DMS 273 (cell line): ENCODE measurements at regions not wholly inside any gene's neighbourhood (a gene's known extent, or its start where the extent isn't known, plus 50 kb on each side); places are given as distances from the start of the nearest gene placed in this dataset.
A peak's percentile ranks its signal among the peaks of the same experiment; 100 is the strongest.
"Not testable (repeated sequence)": the region's sequence is repeated elsewhere in the genome, so short reads cannot be mapped to it uniquely, and the experiment has no call there.

Experiments used
- DNase-seq: peaks from one replicate; lab custom pipeline; 2025; ENCODE audit not compliant: unreplicated experiment; lab: John Stamatoyannopoulos, UW

DNA sequence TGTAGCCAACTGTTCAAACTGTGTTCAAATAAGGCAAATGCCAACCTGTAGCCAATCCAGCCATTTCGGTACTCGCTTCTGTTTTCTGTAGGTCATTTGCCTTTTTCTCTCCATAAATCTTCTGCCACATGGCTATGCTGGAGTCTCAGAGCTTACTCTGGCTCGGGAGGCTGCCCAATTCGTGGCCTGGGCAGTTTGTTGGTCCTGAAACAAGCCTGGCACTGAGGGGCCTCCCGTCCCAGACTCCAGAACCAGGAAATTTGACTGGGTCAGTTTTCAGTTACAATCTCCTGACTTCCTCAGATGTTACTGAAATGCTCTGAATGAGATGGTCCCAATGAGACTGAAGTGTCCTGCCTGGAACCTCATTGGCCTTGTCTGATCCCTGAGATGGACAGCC is 120.8 kb upstream of the NPAS2 start:
- DNase-seq: no peak

DNA sequence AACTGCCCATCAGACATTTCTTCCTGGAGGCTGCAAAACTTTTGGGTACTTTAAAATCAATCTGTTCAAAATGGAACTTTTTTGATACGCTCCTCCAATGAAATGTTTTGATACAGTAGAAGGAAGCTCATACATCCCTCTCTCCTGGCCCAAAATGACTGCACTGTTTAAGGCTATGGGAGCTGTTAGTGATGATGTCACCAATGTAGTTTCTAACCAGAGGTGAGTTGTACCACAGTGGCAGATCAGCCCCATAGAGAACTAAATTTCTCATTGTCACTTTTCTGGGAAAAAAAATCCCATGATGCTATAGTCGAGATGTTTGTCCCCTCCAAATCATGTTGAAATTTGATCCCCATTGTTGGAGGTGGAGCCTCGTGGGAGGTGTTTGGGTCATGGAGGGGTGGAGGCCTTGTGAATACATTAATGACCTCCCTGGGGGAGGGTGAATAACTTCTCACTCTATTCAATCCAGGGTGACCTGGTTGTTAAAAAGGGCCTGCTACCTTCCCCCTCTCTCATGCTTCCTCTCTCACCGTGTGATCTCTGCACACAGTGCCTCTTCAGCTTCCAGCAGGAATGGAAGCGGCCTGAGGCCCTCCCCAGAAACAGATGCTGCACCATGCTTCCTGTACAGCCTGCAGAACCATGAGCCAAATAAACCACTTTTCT is 117.4 kb upstream of the NPAS2 start:
- no peak for DNase-seq

DNA sequence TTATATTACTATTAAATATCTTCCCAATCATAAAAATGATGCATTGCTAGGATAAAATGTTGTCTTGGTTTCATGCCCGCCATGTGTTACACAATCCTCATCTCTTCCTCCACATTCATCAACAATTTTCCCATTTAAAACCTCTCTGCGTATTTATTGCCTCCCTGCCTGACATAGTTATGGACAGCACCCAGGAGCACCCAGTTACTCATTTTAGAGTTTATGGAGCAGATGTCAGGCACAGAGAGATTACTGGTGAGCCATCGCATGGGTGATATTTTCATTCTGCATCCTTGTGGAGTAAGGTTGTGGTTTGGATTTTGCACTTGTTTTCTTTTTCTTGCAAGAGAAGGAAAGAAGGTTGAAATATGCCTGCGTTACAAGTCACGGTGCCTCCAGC is 116.7 kb upstream of the NPAS2 start:
- DNase-seq: no peak

GRCh38 chr2:100703739-100704138 is 116.2 kb upstream of the NPAS2 start:
- no peak for DNase-seq

GRCh38 chr2:100704156-100704555 is 115.8 kb upstream of the NPAS2 start:
- DNase-seq: no peak

- no peak for DNase-seq
Observed at GRCh38 chr2:100704711-100705110, 115.2 kb upstream of the NPAS2 start.

- DNase-seq: no peak
Observed at GRCh38 chr2:100707016-100707947, 112.7 kb upstream of the NPAS2 start.

DNA sequence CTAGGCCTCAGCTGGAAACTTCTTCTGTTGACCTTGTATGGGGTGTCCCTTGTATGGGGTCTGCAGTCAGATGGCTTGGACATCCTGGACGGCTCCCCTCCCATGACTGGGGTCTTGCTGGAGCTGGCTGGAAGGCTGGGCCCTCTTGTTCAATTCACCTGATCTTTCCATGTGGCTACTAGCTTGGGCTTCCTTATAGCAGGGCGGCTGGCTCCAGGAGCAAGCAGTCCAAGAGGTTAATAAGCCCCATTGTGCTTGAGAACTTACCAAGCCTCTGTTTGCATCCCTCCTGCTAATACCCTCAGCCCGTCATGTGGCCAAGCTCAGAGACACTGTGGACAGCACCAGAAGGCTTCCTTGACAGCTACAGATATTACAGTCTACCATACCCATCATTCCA is 111.6 kb upstream of the NPAS2 start:
- DNase-seq: no peak

DNA sequence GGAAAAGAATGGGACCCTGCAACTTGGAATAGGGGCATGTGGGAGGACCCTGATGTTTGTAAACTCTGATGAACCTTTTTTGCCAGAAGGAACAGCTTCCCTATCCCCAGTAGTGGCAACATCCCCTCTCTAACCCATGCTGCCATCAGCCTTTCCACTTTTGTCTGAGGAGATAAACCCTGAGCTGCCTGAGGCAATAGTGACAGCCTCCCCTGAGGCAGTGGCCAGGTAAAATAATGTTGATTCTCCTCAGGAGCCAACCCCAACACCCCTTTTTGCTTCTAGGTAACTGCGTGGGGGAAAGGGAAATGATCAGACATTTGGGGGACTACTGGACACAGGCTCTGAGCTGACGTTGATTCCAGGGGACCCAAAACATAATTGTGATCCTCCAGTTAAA is 106.8 kb upstream of the NPAS2 start:
- no peak for DNase-seq

- DNase-seq: not testable (repeated sequence)
Observed at GRCh38 chr2:100714396-100715010, 105.4 kb upstream of the NPAS2 start.

DNA sequence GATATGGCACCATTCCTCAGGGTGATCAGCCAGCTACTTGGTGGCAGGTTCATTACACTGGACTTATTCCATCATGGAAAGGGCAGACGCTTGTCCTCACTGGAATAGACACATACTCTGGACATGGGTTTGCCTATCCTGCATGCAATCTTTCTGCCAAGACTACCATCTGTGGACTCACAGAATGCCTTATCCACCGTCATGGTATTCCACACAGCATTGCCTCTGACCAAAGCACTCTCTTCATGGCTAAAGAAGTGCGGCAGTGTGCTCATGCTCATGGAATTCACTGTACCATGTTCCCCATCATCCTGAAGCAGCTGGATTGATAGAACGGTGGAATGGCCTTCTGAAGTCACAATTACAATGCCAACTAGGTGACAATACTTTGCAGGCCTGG is 104.1 kb upstream of the NPAS2 start:
- not testable (repeated sequence) for DNase-seq

GRCh38 chr2:100716581-100716980 is 103.4 kb upstream of the NPAS2 start:
- no peak for DNase-seq

DNA sequence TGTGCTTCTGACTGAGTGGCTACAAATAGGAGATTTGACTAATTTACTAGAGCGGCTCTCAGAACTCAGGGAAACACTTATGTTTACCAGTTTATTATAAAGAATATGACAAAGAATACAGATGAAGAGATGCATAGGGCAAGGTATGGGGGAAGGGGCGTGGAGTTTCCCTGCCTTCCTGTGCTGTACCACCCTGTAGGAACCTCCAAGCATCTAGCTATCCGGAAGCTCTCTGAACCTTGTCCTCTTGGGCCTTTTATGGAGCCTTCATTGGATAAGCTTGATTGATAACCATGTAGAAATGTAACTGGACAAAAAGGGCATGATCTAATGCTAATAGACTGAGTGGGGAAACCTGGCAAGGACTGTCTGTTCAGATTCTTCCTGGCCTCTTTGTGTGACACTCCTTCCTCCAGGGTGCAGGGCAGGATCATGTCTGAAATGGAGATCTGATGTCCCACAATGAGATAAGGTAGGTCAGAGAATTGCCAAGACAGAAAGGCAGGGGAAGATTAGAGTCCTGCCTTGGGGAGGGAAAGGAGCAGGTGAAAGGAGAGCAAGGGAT is 101.8 kb upstream of the NPAS2 start:
- DNase-seq: no peak

DNA sequence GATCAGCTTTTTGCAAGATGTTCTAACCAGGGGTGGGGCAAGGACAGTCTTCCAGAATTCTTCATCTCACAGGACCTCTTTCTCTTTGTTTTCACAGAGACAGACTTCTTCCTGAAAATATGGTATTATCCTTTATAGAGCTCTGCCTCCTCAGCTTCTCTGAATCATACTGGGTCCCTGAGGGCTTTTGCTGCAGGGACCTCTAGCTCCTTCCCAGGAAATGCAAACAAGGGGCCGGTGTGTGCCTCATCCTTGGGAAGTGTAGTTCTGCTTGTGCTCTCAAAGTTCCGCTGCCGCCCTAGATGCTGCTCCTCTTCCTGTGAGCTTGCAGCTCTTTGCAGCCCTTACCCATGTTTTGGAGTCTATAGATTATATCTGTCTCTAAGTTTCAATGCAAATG is 99.5 kb upstream of the NPAS2 start:
- DNase-seq: no peak

DNA sequence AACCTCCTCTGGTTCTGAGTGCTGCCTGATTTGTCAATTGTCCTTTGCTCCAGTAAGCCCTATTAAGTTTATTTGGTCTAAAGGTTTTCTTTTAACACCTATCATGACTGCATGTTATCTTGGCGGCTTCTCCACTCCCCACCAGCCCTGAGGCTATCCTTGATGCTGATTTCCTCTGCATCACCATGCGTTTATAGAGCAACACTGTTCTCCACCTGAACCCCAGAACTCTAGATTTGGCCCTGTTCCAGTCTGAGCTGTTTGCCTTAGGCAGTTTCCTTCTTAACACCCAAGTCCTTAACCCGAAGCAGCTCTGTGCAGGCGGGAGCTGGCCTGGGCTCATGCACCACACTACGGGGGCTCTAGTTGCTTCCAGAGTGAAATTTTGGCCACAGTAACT is 98.2 kb upstream of the NPAS2 start:
- no peak for DNase-seq

DNA sequence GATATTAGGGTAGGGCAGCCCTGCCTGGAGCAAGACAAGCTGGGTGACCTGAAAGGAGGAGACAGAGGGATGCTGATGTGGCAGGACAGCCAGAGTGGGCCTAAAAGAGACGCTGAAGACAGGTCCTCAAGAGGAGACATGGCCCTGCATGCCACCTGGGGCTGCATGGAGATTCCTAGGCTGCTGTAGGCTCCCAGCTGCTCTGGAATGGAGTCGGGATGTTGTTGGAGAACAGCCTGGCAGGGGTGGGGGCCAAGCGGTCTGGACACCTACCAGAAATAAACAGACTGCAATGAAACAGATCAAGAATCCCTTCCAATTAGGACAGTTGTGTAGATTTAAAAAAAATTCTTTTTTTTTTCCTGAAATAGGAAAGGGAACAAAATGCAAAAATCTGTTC is 97.8 kb upstream of the NPAS2 start:
- DNase-seq: no peak

- DNase-seq: no peak
Observed at GRCh38 chr2:100726866-100727265, 93.1 kb upstream of the NPAS2 start.

DNA sequence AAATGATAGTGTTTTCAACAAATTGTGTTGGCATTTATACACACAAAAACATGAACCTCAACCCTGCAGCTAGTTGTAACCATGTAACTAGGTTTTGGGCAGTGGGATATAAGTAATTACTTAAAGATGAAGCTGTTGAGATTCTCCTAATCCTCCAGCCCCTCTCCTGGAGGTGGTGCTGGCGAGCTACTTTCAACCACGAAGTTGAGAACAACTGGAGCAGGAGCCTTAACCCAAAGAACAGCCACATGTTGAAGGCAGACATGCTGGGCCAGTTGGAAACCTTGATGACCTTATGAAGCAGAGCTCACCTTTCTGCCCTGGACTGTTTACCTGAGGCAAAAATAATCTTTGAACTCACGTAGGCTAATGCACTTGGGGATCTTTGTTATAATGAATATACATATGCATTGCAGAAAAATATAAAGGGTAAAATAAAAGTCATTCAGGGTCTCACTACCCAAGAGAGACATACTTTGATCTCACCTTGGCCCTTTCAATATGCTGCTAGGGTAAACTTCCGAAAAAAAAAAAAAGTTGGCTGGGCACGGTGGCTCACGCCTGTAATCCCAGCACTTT is 89.6 kb upstream of the NPAS2 start:
- DNase-seq: peak; percentile 67

GRCh38 chr2:100731535-100731981 is 88.4 kb upstream of the NPAS2 start:
- DNase-seq: no peak

DNA sequence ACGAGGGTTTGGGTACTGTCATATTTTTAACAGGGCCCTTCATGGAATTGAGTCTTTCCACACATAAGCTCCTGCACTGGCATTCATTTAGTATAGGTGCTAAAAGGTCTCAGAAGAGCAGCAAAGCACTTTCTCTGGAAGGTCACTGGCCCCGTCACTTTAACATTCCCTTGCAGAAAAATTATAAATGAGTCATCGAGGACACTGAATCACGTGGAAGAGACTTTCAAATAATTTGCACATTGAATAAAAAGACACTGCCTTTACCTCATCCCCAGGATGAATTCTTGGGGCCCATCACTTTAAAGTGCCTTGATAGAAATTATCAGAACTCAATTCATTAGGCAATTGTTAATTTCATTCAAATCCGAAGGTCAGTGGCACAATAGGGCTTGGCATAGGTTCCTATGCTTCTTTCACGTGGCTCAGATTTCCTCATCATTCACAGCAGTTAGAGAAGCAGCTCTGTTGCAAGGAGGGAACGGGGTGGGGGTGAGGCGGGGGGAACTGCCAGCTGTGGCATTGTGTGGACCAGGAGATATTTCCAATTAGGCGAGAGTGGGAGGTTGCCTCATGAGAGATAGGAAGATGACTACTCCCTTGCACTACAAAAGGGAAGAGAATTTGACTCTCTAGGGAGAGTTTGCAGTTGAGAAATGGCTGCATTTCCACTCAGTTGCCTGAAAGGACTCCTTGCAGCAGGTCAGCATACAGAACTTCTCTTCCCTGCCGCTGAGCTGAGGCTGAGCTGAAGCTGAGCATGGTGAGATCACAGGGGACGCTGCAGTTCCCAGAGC is 86.3 kb upstream of the NPAS2 start:
- no peak for DNase-seq
